H1 (cell line): ENCODE measurements at regions not wholly inside any gene's neighbourhood (a gene's known extent, or its start where the extent isn't known, plus 50 kb on each side); places are given as distances from the start of the nearest gene placed in this dataset.

Source experiments
- CTCF ChIA-PET: fragments of 300-600 bp; sonication (Branson Sonifier 250); formaldehyde crosslinking; loops from one replicate; lab custom pipeline; 2021; ENCODE audit not compliant: partially characterized antibody; lab: Charles Lee
- POLR2A ChIA-PET: fragments of 300-600 bp; sonication (Branson Sonifier 250); formaldehyde crosslinking; loops from one replicate; lab custom pipeline; 2021; ENCODE audit warnings: inconsistent platforms; ENCODE audit not compliant: partially characterized antibody; lab: Charles Lee
- DNase-seq, 2 experiments: peaks; one replicate each; pipeline versions ENCODE4 v3.0.0 to v3.0.0-alpha.2; 2010 to 2022; ENCODE audit warnings: low spot score in 2 of 2, low read depth in 1 of 2, mixed read lengths in 1 of 2
- FAIRE-seq: peaks from 2 replicates; lab custom pipeline; 2011; peaks lifted over from hg19 to GRCh38; lab: Jason Lieb, UNC
- H2AFZ ChIP-seq: 2 replicates; pipeline ENCODE4 v1.8.1; 2012; ENCODE audit warnings: low read length, inconsistent platforms
- H2AK5ac ChIP-seq: 2 replicates; pipeline ENCODE4 v1.6.1; 2013; ENCODE audit warnings: low read depth, low read length
- H2BK120ac ChIP-seq: replicated peaks from 2 replicates; pipeline ENCODE3; 2013; ENCODE audit warnings: low read depth, low read length, inconsistent platforms
- H2BK12ac ChIP-seq: 2 replicates; pipeline ENCODE4 v1.6.1; 2013; ENCODE audit warnings: low read depth, low read length
- H2BK15ac ChIP-seq: 2 replicates; pipeline ENCODE4 v1.6.1; 2013; ENCODE audit warnings: low read length
- H2BK20ac ChIP-seq: 2 replicates; pipeline ENCODE4 v1.6.1; 2013; ENCODE audit warnings: low read length
- H2BK5ac ChIP-seq: 2 replicates; pipeline ENCODE4 v1.6.1; 2013; ENCODE audit warnings: low read depth, low read length
- H3K14ac ChIP-seq: 2 replicates; pipeline ENCODE4 v1.6.1; 2013; ENCODE audit warnings: inconsistent platforms; ENCODE audit not compliant: insufficient read length
- H3K18ac ChIP-seq: 2 replicates; pipeline ENCODE4 v1.6.1; 2013; ENCODE audit warnings: low read length; ENCODE audit errors: extremely low read depth
- H3K23ac ChIP-seq: 2 replicates; pipeline ENCODE4 v1.6.1; 2013; ENCODE audit warnings: inconsistent platforms; ENCODE audit not compliant: insufficient read length
- H3K23me2 ChIP-seq: 2 replicates; pipeline ENCODE4 v1.6.1; 2013; ENCODE audit warnings: low read depth, low read length
- H3K27ac ChIP-seq: 2 replicates; pipeline ENCODE4 v1.6.1; 2011; ENCODE audit warnings: low read depth, low read length, inconsistent platforms
- H3K27me3 ChIP-seq, 4 experiments: replicated peaks in 1 of 4; 1 replicate in 1 of 4; 2 replicates in 3 of 4; pipeline versions ENCODE4 v1.6.1 to v1.8.1; 2011 to 2013; ENCODE audit warnings: low read length in 3 of 4, mild to moderate bottlenecking in 3 of 4, inconsistent platforms in 2 of 4, mixed read lengths in 2 of 4, moderate library complexity in 1 of 4; ENCODE audit not compliant: control insufficient read depth in 3 of 4, insufficient read depth in 3 of 4; ENCODE audit errors: extremely low read depth in 1 of 4
- H3K36me3 ChIP-seq, 4 experiments: 2 replicates each; pipeline versions ENCODE4 v1.6.1 to v1.8.1; 2011 to 2013; ENCODE audit warnings: mild to moderate bottlenecking in 4 of 4, low read length in 3 of 4, moderate library complexity in 2 of 4, control low read depth in 1 of 4, inconsistent platforms in 1 of 4; ENCODE audit not compliant: insufficient read depth in 4 of 4, control insufficient read depth in 2 of 4
- H3K4ac ChIP-seq: replicated peaks from 2 replicates; pipeline ENCODE3; 2013; ENCODE audit warnings: low read length, low read depth, mixed read lengths, inconsistent platforms; ENCODE audit not compliant: insufficient read length
- H3K4me1 ChIP-seq, 4 experiments: replicated peaks in 1 of 4; 1 replicate in 1 of 4; 2 replicates in 3 of 4; pipeline versions ENCODE4 v1.6.1 to v1.8.1; 2011 to 2013; ENCODE audit warnings: low read length in 3 of 4, inconsistent platforms in 2 of 4, mixed read lengths in 1 of 4; ENCODE audit not compliant: insufficient read depth in 4 of 4, control insufficient read depth in 3 of 4
- H3K4me2 ChIP-seq, 2 experiments: 2 replicates each; pipeline versions ENCODE4 v1.6.1 to v1.8.1; 2011 to 2013; ENCODE audit warnings: low read depth in 2 of 2, low read length in 2 of 2, control low read depth in 1 of 2, inconsistent platforms in 1 of 2, mild to moderate bottlenecking in 1 of 2; ENCODE audit not compliant: insufficient read depth in 1 of 2
- H3K4me3 ChIP-seq, 4 experiments: fragments of 200-600, 300-600 bp in 1 of 4; sonication (generic), shearing (Covaris generic), sonication (Bioruptor Twin) in 1 of 4; 2 replicates each; pipeline versions ENCODE4 v1.5.1 to v1.8.1; 2011 to 2016; ENCODE audit warnings: low read length in 4 of 4, low read depth in 3 of 4, control low read depth in 2 of 4, inconsistent platforms in 2 of 4, mild to moderate bottlenecking in 2 of 4, mixed read lengths in 1 of 4, moderate library complexity in 1 of 4; ENCODE audit not compliant: insufficient read depth in 2 of 4; ENCODE audit errors: extremely low read depth in 1 of 4
- H3K56ac ChIP-seq: replicated peaks from 2 replicates; pipeline ENCODE3; 2013; ENCODE audit warnings: low read depth, mild to moderate bottlenecking, mixed read lengths, low read length, inconsistent platforms; ENCODE audit not compliant: insufficient read length
- H3K79me1 ChIP-seq: 2 replicates; pipeline ENCODE4 v1.6.1; 2013; ENCODE audit warnings: low read depth, low read length, control low read depth
- H3K79me2 ChIP-seq, 2 experiments: 2 replicates each; pipeline versions ENCODE4 v1.6.1 to v1.8.1; 2012 to 2013; ENCODE audit warnings: low read length in 2 of 2, mild to moderate bottlenecking in 2 of 2, inconsistent platforms in 1 of 2; ENCODE audit not compliant: insufficient read depth in 2 of 2, control insufficient read depth in 1 of 2
- H3K9ac ChIP-seq, 4 experiments: replicated peaks in 1 of 4; 1 replicate in 1 of 4; 2 replicates in 3 of 4; pipeline versions ENCODE4 v1.6.1 to v1.8.1; 2011 to 2013; ENCODE audit warnings: low read depth in 3 of 4, low read length in 3 of 4, control low read depth in 2 of 4, mild to moderate bottlenecking in 2 of 4, moderate library complexity in 2 of 4, inconsistent platforms in 1 of 4; ENCODE audit errors: extremely low read depth in 1 of 4
- H3K9me3 ChIP-seq, 2 experiments: 2 replicates each; pipeline versions ENCODE4 v1.6.1 to v1.8.1; 2012 to 2013; ENCODE audit warnings: mild to moderate bottlenecking in 2 of 2, moderate library complexity in 2 of 2, control low read depth in 1 of 2, inconsistent platforms in 1 of 2, low read depth in 1 of 2, low read length in 1 of 2, mixed read lengths in 1 of 2; ENCODE audit not compliant: insufficient read depth in 2 of 2
- H4K20me1 ChIP-seq, 2 experiments: replicated peaks in 1 of 2; 2 replicates each; pipeline versions ENCODE3 to v1.8.1; 2011 to 2013; ENCODE audit warnings: inconsistent platforms in 2 of 2, low read length in 2 of 2, mild to moderate bottlenecking in 1 of 2; ENCODE audit not compliant: insufficient read depth in 2 of 2, control insufficient read depth in 1 of 2
- H4K5ac ChIP-seq: 2 replicates; pipeline ENCODE4 v1.6.1; 2013; ENCODE audit warnings: low read length, low read depth, mixed read lengths, inconsistent platforms; ENCODE audit not compliant: insufficient read length
- H4K8ac ChIP-seq: 2 replicates; pipeline ENCODE4 v1.8.0; 2013; ENCODE audit warnings: mild to moderate bottlenecking, moderate library complexity, low read length, inconsistent platforms; ENCODE audit not compliant: insufficient read depth; ENCODE audit errors: extremely low read depth
- H4K91ac ChIP-seq: replicated peaks from 2 replicates; pipeline ENCODE3; 2013; ENCODE audit warnings: low read length, mixed read lengths, inconsistent platforms; ENCODE audit not compliant: insufficient read length
- ASH2L ChIP-seq: fragments of 200-600, 300-600 bp; sonication (generic); IDR thresholded peaks from one replicate; pipeline ENCODE4 v1.7.1; 2017; ENCODE audit warnings: low read length
- EP300 ChIP-seq, 2 experiments: IDR thresholded peaks; 1 replicate in 1 of 2; 2 replicates in 1 of 2; pipeline ENCODE4 v1.6.1; 2011 to 2012; ENCODE audit warnings: low read depth in 2 of 2, low read length in 2 of 2, mild to moderate bottlenecking in 2 of 2, borderline replicate concordance in 1 of 2, inconsistent platforms in 1 of 2, moderate library complexity in 1 of 2
- EZH2 ChIP-seq: fragments of 200-600 bp; sonication (generic); IDR thresholded peaks from 2 replicates; pipeline ENCODE4 v1.7.1; 2012; ENCODE audit warnings: low read depth, mild to moderate bottlenecking, moderate library complexity, low read length, inconsistent platforms; ENCODE audit not compliant: severe bottlenecking
- FOSL1 ChIP-seq: IDR thresholded peaks from 2 replicates; pipeline ENCODE4 v1.6.1; 2011; ENCODE audit warnings: mild to moderate bottlenecking, low read depth, low read length, moderate library complexity; ENCODE audit not compliant: insufficient read depth
- JUN ChIP-seq: IDR thresholded peaks from 2 replicates; pipeline ENCODE4 v1.6.1; 2011; ENCODE audit warnings: low read depth, mild to moderate bottlenecking, improper control_type of control experiment, low read length
- JUND ChIP-seq: IDR thresholded peaks from 2 replicates; pipeline ENCODE4 v1.6.1; 2011; ENCODE audit warnings: mild to moderate bottlenecking, improper control_type of control experiment, low read length
- MAFK ChIP-seq: IDR thresholded peaks from 2 replicates; pipeline ENCODE4 v1.6.1; 2012; ENCODE audit warnings: low read depth, mild to moderate bottlenecking, improper control_type of control experiment, low read length
- PHF8 ChIP-seq: fragments of 200-600 bp; sonication (generic); conservative IDR thresholded peaks from 2 replicates; pipeline ENCODE4 v1.7.1; 2012; ENCODE audit warnings: low read depth, mild to moderate bottlenecking, inconsistent platforms, low read length, moderate library complexity
- POLR2AphosphoS5 ChIP-seq: IDR thresholded peaks from 2 replicates; pipeline ENCODE4 v1.6.1; 2011; ENCODE audit warnings: low read depth, low read length
- SIN3A ChIP-seq, 2 experiments: IDR thresholded peaks in 1 of 2; conservative IDR thresholded peaks in 1 of 2; 2 replicates each; pipeline ENCODE4 v1.6.1; 2011 to 2012; ENCODE audit warnings: low read length in 2 of 2, improper control_type of control experiment in 1 of 2, low read depth in 1 of 2, mild to moderate bottlenecking in 1 of 2
- SIRT6 ChIP-seq: IDR thresholded peaks from one replicate; pipeline ENCODE4 v1.7.1; 2012; ENCODE audit warnings: low read length, inconsistent platforms
- TAF7 ChIP-seq: optimal IDR thresholded peaks from 2 replicates; pipeline ENCODE3; 2011; ENCODE audit warnings: low read depth, mild to moderate bottlenecking, inconsistent platforms, low read length, moderate library complexity, borderline replicate concordance
- TEAD4 ChIP-seq: IDR thresholded peaks from 2 replicates; pipeline ENCODE4 v1.6.1; 2012; ENCODE audit warnings: low read depth, low read length, inconsistent platforms, mixed read lengths
- WGBS, 2 experiments: shearing (Covaris generic) in 1 of 2; methylation state at CpG; one replicate each; pipeline versions ENCODE4 v1.1.6 to v1.1.7; 2013 to 2015; ENCODE audit warnings: low lambda C conversion rate in 2 of 2, mixed read lengths in 2 of 2, inconsistent platforms in 1 of 2, low coverage in 1 of 2, missing lambda C conversion rate in 1 of 2; ENCODE audit not compliant: insufficient replicate concordance in 2 of 2, insufficient coverage in 1 of 2, insufficient read length in 1 of 2; ENCODE audit errors: extremely low coverage in 1 of 2, missing lambda C conversion rate in 1 of 2; 5-methylcytosine and 5-hydroxymethylcytosine counted together

- H3K36me3 ChIP-seq = no peaks in the 10 kb centered on the region
- H3K9ac ChIP-seq = no peak overlapping the region
- no peak overlapping the region for H4K5ac ChIP-seq
- FAIRE-seq (no peak), DNase-seq (no peak)
- no peaks in the 10 kb centered on the region for H3K4me1 ChIP-seq
- TF ChIP-seq SIRT6 (no peak), EP300 (IDR thresholded peaks at IDR 0.05; ENCODE audit: borderline replicate concordance in 1 of 2, low read depth in 2 of 2, low read length in 2 of 2) (no peak), FOSL1 (no peak), POLR2AphosphoS5 (no peak), JUN (no peak), ASH2L (no peak), EZH2 (no peak), TAF7 (no peak), TEAD4 (no peak), MAFK (no peak), JUND (no peak), SIN3A (conservative IDR thresholded peaks at IDR 0.05 in 1 of 2, IDR thresholded peaks at IDR 0.05 in 1 of 2; ENCODE audit: low read depth in 1 of 2, low read length in 2 of 2) (no peak), PHF8 (no peak)
- H4K20me1 ChIP-seq = no peaks in the 10 kb centered on the region
- H3K9me3 ChIP-seq = no peaks in the 10 kb centered on the region
- no peak overlapping the region for H4K91ac ChIP-seq
- no peak overlapping the region for H3K4ac ChIP-seq
- no peak overlapping the region for H2AFZ ChIP-seq
- H3K18ac ChIP-seq = no peak overlapping the region
- H3K79me1 ChIP-seq = no peaks in the 10 kb centered on the region
- no peak overlapping the region for H3K4me3 ChIP-seq
- no peak overlapping the region for H2BK12ac ChIP-seq
- H3K23me2 ChIP-seq = no peaks in the 10 kb centered on the region
- no peak overlapping the region for H2BK120ac ChIP-seq
- H3K4me2 ChIP-seq = no peak overlapping the region
- H2BK15ac ChIP-seq = no peak overlapping the region
- no peak overlapping the region for H3K56ac ChIP-seq
- H3K14ac ChIP-seq = no peak overlapping the region
- no peak overlapping the region for H2AK5ac ChIP-seq
- H3K27me3 ChIP-seq = peaks cover 0 to 1% (median 0%) of the 10 kb centered on the region in 4 experiments; a peak in 1 of 7 replicates
- no peak overlapping the region for H4K8ac ChIP-seq
- CTCF ChIA-PET = interaction anchor here (1.2 kb wide), 1 partner anchor 10 kb away, joined by 3 read pairs; no protein-coding TSS in a partner anchor
- POLR2A ChIA-PET = no interaction called here
- no peaks in the 10 kb centered on the region for H3K79me2 ChIP-seq
- H3K27ac ChIP-seq = no peak overlapping the region
- no peak overlapping the region for H2BK5ac ChIP-seq
- no peak overlapping the region for H2BK20ac ChIP-seq
- WGBS, 2 experiments = 92% methylated on average over 2 of the region's 2 CpGs; no CpG with 5 or more reads in 1 of the 2 experiments
- no peak overlapping the region for H3K23ac ChIP-seq
Observed at GRCh38 chr11:127224276-127224675, 223.7 kb upstream of the KIRREL3 start.
